GM19372 (cell line): ENCODE measurements at regions not wholly inside any gene's neighbourhood (a gene's known extent, or its start where the extent isn't known, plus 50 kb on each side); places are given as distances from the start of the nearest gene placed in this dataset.

Experiments
- ATAC-seq: cut with Tn5 transposase; IDR thresholded peaks from one replicate; pipeline ENCODE4 v1.9.1; 2021; ENCODE audit warnings: mild to moderate bottlenecking, low read depth, moderate library complexity; ENCODE audit not compliant: unreplicated experiment

- ATAC-seq, result no peak
Observed at GRCh38 chr6:132005178-132005577, 54.0 kb upstream of the CCN2 start.

GRCh38 chr6:132004668-132005067 is 53.5 kb upstream of the CCN2 start:
- no peak for ATAC-seq

- ATAC-seq, result no peak
Observed at GRCh38 chr6:132003516-132004178, 52.5 kb upstream of the CCN2 start.
